GM04503 (cell line): ENCODE measurements at regions not wholly inside any gene's neighbourhood (a gene's known extent, or its start where the extent isn't known, plus 50 kb on each side); places are given as distances from the start of the nearest gene placed in this dataset.
"Not testable (repeated sequence)": the region's sequence is repeated elsewhere in the genome, so short reads cannot be mapped to it uniquely, and the experiment has no call there.

ENCODE experiments used
- DNase-seq: peaks from one replicate; pipeline ENCODE4 v3.0.0-alpha.2; 2012; ENCODE audit warnings: low read depth

DNA sequence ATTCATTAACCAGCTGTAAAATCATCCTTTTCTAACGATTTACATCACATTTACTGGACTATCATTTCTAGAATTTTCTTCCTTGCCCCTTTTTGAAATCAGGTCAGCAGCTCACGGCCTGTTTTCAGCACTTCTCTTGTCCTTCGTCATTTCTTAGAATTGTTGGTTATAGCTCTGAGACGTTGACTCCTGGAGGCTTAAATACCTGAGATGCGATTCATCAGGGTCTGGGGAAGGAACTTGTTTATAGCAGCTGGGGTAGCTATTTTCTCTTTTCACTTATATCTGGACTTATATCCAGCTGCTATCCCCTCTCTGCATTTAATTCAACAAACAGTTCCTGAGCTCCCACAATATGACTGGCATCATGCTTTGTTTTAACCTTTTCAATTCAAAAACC lies 338.7 kb upstream of the TNRC6C start:
- DNase-seq, result no peak

DNA sequence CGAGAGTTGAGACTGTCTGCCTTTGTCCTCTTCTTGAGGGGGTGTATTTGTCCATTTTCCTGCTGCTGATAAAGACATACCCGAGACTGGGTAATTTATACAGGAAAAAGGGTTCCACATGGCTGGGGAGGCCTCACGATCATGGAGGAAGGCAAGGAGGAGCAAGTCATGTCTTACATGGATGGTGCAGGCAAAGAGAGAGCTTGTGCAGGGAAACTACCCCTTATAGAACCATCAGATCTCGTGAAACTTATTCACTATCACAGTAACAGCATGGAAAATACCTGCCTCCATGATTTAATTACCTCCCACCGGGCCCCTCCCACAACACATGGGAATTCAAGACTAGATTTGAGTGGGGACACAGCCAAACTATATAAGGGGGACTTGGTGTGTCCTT lies 338.2 kb upstream of the TNRC6C start:
- DNase-seq, result no peak

DNA sequence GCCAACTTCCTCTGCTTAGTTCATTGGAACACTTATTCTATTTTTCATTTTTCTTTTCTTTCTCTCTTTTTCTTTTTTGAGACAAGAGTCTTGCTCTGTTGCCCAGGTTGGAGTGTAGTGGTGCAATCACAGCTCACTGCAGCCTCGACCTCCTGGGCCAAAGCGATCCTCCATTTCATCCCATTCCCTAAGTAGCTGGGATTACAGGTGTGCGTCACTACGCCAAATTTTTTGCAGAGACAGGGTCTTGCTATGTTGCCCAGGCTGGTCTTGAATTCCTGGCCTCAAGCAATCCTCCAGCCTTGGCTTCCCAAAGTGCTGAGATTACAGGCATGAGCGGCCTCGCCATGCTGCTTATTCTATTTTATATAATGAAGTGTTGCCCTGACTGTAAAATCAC lies 336.4 kb upstream of the TNRC6C start:
- not testable (repeated sequence) for DNase-seq

DNA sequence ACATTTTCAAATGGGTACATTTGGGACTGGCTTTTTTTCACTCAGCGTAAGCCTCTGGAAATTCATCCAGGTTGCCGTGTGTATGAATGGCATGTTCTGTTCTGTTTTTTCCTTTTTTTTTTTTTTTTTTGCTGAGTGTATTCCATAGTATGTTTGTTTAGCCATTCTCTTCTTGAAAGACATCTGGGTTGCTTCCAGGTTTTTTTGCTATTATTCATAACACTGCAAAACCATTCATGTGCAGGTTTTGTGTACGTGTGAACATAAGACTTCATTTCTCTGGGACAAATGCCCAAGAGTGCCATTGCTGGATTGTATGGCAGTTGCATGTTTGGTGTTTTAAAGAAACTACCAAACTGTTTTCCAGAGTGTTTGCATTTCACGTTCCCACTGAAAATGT lies 335.9 kb upstream of the TNRC6C start:
- no peak for DNase-seq

DNA sequence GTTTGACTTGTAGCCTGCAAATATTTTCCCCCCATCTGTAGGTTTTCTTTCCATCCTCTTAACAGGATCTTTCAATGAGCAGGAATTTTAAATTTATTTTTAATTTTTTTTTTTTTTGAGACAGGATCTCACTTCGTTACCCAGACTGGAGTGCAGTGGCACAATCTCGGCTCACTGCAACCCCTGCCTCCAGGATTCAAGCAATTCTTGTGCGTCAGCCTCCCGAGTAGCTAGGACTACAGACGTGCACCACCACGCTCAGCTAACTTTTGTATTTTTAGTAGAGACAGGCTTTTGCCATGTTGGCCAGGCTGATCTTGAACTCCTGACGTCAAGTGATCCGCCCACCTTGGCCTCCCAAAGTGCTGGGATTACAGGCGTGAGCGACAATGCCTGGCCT lies 335.2 kb upstream of the TNRC6C start:
- not testable (repeated sequence) for DNase-seq

DNA sequence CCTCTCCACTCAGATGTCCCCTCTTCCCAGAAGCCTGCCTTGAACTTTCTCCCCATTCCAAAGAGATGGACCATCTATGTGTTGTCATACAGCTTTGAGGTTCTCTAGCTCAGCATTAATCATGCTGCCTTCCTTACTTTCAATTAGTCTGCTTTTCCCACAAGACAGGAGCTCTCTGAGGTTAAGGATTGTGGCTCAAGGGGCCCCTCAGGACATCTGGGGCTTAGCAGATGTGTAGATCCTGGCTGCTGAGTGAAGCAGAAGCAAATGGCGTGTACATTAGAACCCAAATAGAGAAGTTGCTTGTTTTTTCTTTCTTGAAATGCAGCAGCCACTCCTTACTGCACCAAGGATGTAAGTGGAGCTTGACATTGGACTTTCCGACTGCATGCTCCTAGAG lies 330.5 kb upstream of the TNRC6C start:
- no peak for DNase-seq

DNA sequence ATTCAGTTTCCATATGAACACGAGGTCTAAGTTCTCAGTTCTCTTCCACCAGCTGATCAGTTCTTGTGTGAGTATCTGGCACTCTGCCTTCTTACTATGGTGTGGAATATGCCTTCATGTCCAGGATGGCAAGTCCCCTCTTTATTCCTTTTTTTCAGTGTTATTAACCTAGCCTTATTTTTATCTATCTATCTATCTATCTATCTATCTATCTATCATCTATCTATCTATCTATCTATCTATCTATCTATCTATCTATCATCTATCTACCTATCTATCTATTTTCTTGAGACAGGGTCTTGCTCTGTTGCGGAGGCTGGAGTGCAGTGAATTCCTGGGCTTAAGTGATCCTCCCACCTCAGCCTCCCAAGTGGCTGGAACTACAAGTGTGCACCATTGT lies 329.2 kb upstream of the TNRC6C start:
- DNase-seq, result not testable (repeated sequence)

DNA sequence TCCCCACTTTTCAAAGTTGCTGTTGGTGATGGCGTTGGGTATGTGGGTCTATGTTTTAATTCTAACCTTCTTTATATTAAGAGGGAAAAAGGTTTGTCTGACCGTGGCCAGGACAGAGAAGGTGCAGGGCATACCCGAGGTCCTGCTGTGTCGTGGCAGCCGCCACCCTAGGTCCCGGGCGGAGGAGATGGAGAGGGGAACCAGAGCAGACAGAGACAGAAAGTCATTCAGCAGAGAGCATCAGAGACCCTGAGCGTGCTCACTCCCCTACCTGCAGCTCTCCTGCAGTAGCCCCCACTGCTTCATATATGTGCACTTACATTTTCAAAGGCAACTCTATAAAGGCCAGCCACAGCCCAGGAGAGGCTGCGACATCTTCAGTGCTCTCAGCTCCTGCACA lies 327.2 kb upstream of the TNRC6C start:
- DNase-seq, result no peak

DNA sequence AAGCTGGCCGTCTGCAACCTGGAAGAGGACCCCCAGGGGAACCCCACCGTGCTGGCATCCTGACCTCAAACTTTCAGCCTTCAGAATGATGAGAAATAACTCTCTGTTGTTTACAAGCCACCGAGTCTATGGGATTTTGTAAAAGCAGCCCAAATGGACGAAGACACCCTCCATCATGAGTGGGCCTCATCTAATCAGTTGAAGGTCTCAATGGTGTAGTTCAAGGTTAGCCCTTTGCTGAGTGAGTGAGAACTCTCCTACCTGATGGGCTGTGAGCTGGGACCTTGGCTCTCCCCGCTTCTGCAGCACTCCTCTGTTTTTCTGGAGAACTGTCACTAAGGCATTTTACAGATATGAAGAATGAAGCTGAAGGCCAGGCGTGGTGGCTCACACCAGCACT lies 325.9 kb upstream of the TNRC6C start:
- DNase-seq, result no peak

DNA sequence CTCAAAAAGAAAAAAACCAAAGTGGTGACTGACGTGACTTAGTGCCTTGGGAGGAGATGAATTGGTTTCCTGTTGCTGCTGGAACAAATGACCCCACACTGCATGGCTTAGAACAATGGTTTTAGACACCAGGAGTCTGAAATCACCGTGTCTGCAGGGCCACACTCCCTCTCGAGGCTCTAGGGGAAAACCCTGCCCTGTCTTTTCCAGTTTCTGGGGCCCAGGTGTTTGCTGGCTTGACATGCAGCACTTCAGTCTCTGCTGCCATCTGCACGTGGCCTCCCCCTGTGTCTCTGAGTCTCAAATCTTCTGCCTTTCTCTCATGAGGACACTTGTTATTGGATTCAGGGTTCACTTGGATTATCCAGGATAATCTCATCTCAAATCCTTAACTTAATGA lies 323.8 kb upstream of the TNRC6C start:
- no peak for DNase-seq

DNA sequence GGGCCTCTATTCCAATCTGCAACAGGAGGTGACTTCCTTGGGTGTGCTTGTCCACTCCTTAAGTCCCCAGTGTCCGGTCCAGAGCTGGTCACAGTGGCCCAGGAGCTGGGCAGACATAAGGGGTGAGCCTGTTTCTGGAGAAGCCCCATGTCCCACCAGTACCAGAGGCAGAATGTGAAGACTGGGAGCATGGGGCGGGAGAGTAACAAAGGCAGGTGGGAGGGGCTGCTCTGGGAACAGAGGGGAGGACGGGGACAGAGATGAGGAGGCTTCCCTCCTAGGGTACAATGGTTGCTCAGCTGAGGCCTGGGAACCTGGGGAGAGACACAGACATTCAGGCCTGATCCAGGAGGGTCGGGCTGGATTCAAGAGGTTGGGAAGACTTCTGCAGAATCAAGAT lies 323.3 kb upstream of the TNRC6C start:
- no peak for DNase-seq

DNA sequence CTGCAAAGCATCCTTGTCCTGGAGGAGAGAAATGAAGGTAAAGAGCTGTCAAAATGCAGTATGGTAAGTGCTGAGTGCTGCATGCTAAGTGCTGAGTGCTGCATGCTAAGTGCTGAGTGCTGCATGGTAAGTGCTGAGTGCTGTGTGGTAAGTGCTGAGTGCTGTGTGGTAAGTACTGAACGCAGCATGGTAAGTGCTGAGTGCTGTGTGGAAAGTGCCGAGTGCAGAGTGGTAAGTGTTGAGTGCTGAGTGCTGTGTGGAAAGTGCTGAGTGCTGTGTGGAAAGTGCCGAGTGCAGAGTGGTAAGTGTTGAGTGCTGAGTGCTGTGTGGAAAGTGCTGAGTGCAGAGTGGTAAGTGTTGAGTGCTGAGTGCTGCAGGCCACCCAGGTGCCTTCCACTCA lies 322.7 kb upstream of the TNRC6C start:
- DNase-seq, result not testable (repeated sequence)

DNA sequence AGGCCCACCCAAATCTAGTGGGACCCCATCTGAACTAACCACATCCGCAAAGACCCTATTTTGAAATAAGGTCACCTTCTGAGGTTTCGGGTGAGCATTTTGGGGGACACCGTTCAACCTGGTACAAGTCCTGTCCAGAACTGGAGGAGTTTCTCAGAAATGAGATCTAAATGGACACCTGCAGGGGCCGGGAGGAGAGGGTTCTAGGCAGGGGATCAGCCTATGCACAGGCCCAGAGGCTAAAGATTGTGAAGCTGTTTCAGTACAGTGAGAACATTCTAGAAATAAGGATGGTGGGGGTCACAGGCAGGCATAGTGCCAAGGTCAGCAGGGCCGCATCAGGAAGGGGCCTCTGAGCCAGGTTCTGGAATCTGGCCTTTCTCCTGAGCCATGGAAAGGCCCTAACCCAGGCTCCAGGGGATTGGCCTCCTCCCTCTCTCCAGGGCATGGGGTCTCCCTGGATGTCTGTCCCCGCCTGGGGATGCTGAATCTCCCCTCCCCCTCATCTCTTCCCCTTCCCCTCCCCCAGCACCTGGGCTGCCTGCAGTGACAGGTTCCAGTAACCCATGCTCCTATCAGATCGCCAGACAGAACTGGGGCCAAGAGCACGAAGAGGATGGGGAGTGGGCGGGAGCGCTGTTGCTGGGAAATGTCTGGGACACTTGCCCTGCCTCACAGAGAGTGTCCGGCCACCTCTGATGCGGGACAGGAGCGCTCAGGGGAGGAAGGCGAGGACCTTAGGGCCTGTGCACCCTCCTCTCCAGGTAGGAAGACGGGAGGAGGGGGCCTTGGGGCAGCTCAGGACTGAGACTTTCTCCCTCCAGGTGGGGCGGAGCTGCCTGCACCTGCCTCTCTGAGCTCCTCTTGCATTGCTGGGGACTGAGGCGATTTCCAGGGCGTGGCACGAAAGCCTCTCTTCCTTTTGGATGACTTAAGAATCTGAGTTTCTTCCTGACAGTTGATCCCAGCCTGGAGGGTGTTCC lies 321.4 kb upstream of the TNRC6C start:
- DNase-seq, result no peak

DNA sequence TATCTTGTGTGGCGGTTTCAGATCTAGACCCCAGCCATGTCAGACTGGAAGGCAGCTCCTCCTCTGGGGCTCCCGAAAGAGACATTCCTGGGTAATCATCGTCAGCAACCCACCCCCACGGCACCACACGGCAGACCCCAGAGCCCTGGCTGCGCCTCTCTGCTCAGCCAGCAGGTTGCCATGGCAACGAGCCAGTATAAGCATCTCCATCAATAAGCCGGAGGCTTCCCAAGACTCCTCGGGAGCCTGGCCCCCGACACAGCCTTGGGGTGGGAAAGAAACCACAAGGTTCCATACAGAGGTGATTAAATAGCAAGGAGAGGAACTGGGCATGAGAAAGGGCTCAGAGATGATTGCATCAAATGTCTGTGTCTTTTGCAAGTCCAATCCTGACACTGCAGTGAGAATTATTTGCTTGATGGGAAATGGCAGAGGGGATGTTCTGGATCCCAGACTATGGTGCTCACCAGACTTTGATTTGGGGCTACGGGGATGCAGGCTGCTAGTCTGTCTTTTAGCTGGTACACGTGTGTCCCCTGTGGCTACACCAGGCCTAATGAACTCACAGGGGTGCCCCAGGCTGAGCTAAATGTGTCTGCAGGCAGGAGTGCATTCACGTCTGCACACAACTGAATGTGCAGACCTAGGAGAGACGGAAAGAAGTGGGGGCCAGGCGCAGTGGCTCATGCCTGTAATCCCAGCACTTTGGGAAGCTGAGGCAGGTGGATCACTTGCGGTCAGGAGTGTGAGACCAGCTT lies 320.5 kb upstream of the TNRC6C start:
- no peak for DNase-seq

DNA sequence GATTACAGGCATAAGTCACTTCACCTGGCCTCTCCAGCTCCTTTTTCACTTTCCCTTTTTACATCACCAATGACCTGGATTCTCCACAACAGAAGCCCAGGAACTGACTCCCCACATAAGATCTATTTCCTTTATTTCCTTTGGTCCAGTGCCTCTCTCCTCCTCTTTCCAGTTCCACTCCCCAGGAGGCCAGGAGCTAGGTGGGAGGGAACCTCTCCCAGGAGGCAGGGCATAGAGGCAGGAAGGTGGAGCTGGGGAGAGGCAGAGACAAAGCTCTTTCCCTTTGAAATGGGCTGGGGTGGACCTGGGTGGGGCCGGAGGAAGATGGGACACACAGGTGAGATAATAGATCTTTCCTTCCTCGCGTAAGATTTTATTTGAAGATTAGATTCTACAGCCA lies 318.3 kb upstream of the TNRC6C start:
- DNase-seq, result no peak

DNA sequence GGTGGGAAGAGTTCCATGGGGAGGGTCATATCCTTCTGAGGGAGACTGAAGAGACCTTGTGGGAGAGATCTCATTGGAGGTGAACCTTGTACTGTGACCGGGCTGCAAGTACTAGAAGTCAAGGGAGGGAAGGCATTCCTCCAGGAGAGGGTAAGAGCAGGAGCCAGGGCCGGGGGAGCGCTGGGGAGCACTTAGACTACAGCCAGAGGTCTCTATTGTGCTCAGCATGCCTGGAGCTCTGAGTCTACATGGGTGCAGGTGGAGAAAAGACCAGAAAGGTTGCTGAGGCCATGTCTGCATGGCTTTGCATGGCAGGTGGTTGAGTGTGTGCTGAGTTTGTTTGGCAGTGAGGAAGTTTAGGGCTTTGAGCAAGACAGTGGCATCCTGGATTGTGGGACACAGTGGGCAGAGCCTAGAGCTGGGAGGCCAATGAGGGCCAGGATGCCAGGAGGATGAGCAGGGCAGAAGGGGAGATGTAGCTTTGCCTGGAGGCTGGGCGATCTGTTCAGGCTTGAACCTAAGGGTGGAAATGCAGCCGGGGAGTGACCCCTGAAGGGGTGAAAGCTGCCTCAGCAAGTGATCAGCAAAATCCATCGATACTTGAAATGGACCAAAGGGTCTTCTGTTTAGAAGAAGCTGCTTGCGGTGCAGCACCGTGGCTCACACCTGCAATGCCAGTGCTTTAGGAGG lies 317.4 kb upstream of the TNRC6C start:
- DNase-seq, result no peak

DNA sequence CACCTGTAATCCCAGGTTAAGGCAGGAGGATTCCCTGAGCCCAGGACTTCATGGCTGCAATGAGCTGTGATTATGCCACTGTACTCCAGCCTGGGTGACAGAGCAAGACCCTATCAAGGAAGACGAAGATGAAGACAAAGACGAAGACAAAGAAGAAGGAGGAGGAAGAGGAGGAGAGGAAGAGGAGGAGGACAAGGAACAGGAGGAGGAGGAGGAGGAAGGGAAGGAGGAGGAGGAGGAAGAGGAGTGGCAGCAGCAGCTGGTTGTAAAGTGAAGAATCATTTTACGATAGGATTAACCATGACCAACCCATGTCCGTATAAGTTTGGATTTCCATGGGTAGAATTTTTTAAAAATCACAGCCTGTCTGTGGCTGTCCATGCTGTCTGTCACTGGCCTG lies 316.8 kb upstream of the TNRC6C start:
- DNase-seq, result no peak

DNA sequence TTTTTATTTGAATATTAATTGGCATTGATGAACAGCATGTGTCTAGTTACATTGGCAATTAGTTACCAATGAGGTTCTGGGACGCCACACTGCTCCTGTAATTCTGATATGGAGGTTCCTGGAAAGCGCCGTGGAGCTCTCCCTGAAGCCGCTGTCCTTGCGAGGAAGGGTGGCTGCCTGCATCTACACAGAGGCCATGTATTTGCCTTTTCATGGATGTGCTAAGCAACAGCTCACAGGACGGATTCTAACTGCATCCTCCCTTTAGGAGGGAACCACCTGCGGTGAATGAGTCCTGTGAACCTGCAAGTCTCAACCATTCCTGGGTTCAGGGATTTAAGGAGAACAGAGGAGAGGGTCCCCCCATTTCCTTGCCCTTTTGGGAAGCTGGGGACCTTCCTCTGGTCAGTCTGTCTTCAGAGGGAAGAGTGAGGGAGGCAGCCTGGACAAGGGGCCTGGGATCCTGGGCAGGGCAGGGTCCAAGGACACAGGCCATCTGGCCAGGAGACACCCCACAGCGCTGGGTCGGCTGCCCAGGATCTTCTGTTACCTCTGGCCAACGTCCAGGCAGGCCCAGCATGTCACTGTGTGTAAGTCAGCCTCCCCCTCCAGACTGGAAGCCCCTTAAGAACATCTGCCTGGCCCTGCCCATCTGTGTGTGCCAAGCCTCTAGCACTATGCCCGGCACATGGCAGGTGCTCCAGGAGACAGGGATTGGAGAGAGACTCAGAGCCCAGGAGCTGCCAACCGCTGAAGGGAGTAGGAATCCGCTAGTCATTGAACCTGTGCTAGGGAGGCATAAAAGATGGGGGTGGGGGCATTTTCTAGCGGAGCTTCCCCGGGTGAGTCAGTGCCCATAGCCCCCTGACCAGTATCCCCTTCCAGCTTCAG lies 314.1 kb upstream of the TNRC6C start:
- DNase-seq, result no peak

DNA sequence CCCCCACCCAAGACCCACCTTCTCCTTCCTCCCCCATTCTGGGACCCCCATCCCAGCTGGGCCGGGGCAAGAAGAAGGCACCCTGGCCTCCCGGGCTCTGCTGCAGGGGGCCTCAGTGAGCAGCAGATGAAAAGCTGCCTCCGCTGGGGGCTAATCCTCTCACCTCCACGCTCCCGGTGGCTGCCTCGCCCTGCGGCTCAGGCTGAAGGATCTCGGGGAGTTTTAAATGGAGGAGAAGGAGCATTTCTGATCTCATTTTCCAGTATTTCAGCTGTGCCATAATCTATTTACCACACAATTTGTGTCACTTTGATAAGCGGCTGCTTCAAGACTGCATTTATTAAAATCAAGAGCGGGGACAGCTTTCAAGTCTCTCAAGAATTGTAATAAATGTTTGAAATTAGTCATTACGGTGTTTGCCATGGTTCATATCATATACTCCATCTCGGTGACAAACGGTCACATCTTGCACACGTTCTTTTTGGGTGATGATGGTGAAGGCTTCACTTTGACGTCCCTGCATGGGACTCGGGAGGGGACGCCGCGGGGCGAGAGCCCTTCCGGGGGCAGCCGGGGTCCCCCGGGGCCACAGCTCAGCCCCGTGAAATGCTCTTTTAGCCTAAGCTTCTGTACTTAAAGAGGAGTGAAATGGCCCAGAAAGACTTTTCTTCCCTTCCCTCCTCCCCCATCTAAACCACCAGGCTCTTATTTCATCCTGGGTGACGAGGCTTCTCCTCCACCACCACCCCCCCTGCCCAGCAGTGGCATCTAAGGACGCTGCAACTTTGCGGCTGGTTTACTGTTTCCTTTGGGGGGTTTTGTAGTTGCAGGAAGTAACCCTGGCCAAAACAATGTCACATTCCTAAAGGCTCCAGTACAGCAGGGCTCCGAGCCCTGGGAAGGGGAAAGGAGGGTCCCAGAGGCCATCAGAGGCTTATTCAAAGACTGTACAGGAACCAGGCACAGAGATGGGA lies 313.1 kb upstream of the TNRC6C start:
- DNase-seq, result no peak

DNA sequence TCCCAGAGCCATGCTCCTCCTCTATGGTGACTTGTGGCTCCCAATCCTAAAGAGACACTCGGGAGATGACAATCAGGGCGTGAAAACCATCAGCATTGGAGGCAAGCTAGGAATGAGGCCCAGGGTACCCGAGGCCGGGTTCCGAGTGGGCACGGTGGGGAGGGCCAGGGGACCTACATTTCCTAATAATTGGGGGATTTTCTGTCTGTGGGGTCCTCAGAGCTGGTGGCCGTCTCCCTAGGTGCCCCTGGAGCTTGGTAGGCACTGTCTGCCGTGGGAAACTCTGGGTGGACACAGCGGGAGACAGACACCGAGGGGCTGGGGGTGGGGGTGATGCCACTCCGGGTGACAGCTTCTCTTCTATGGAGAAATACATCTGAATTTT lies 312.5 kb upstream of the TNRC6C start:
- no peak for DNase-seq

DNA sequence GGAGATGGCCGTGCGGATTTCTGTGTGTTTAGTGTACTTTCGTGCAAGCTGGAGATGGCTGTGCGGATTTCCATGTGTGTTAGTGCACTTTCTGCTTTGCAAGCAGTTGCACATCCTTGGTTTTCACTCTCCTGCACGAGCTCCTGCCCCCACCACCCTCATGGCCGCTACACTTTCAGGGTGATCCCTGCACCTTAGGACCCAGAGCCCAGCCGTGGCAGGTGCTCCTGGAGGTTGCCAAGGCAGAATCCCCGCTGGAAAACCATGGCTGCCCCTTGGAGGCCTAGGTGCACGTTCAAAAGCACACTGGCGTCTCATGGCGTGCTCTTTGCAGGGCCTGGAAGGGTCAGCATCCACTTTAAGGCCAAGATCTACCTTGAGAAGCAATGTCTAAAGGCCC lies 311.0 kb upstream of the TNRC6C start:
- DNase-seq, result no peak
